ENCODE measurements at regions not wholly inside any gene's neighbourhood (a gene's known extent, or its start where the extent isn't known, plus 50 kb on each side); places are given as distances from the start of the nearest gene placed in this dataset.
A peak's percentile ranks its signal among the peaks of the same experiment; 100 is the strongest.

GRCh38 chr1:58398714-58399113, 147.8 kb downstream of the OMA1 start:
- TF ChIP-seq CTCF (conservative IDR thresholded peaks at IDR 0.05; ENCODE audit: low read length) = no peak
- no peak for DNase-seq (ENCODE audit: low read depth)

GRCh38 chr1:58397187-58397820, 149.2 kb downstream of the OMA1 start:
- TF ChIP-seq CTCF (conservative IDR thresholded peaks at IDR 0.05; ENCODE audit: low read length) = no peak
- peak; percentile 90 for DNase-seq (ENCODE audit: low read depth)
- H3K4me3 ChIP-seq (ENCODE audit: low read length) = no peak overlapping the region

More at GRCh38 chr1:58398714-58399113, 147.8 kb downstream of the OMA1 start:
- no peak overlapping the region for H3K4me3 ChIP-seq (ENCODE audit: low read length)

GRCh38 chr1:58396150-58396549, 150.4 kb downstream of the OMA1 start:
- no peak for DNase-seq (ENCODE audit: low read depth)
- TF ChIP-seq CTCF (conservative IDR thresholded peaks at IDR 0.05; ENCODE audit: low read length) = no peak
- H3K4me3 ChIP-seq (ENCODE audit: low read length) = no peak overlapping the region

- H3K4me3 ChIP-seq (ENCODE audit: low read length) = no peak overlapping the region
- DNase-seq (ENCODE audit: low read depth) = peak; percentile 94
- no peak for TF ChIP-seq CTCF (conservative IDR thresholded peaks at IDR 0.05; ENCODE audit: low read length)
These were observed 151.2 kb downstream of the OMA1 start for GRCh38 chr1:58395355-58395754.

- no peak for DNase-seq (ENCODE audit: low read depth)
- H3K4me3 ChIP-seq (ENCODE audit: low read length) = no peak overlapping the region
- no peak for TF ChIP-seq CTCF (conservative IDR thresholded peaks at IDR 0.05; ENCODE audit: low read length)
These were observed 154.4 kb downstream of the OMA1 start for GRCh38 chr1:58392083-58392482.

- H3K4me3 ChIP-seq (ENCODE audit: low read length) = no peak overlapping the region
- no peak for DNase-seq (ENCODE audit: low read depth)
- no peak for TF ChIP-seq CTCF (conservative IDR thresholded peaks at IDR 0.05; ENCODE audit: low read length)
These were observed 155.0 kb downstream of the OMA1 start for GRCh38 chr1:58391514-58391913.

- DNase-seq (ENCODE audit: low read depth) = no peak
- no peak for TF ChIP-seq CTCF (conservative IDR thresholded peaks at IDR 0.05; ENCODE audit: low read length)
- no peak overlapping the region for H3K4me3 ChIP-seq (ENCODE audit: low read length)
These were observed 155.5 kb downstream of the OMA1 start for GRCh38 chr1:58391056-58391455.
